Fibroblast of peridontal ligament (primary cell): ENCODE measurements at regions not wholly inside any gene's neighbourhood (a gene's known extent, or its start where the extent isn't known, plus 50 kb on each side); places are given as distances from the start of the nearest gene placed in this dataset.
"Not testable (repeated sequence)": the region's sequence is repeated elsewhere in the genome, so short reads cannot be mapped to it uniquely, and the experiment has no call there.

Source experiments
- DNase-seq: peaks from one replicate; pipeline ENCODE4 v3.0.0-alpha.2; 2010; ENCODE audit errors: extremely low read depth

GRCh38 chr10:22824984-22825383 is 102.9 kb upstream of the ARMC3 start:
- no peak for DNase-seq

GRCh38 chr10:22824520-22824919 is 103.3 kb upstream of the ARMC3 start:
- no peak for DNase-seq

- DNase-seq = peak; percentile 59
Observed at GRCh38 chr10:22823109-22823508, 104.7 kb upstream of the ARMC3 start.

GRCh38 chr10:22821921-22822320 is 105.9 kb upstream of the ARMC3 start:
- not testable (repeated sequence) for DNase-seq

GRCh38 chr10:22821501-22821900 is 106.4 kb upstream of the ARMC3 start:
- peak; percentile 90 for DNase-seq

GRCh38 chr10:22816298-22816653 is 101.9 kb upstream of the PIP4K2A start:
- peak; percentile 89 for DNase-seq

GRCh38 chr10:22810643-22811465 is 96.5 kb upstream of the PIP4K2A start:
- no peak for DNase-seq

GRCh38 chr10:22807238-22807637 is 92.9 kb upstream of the PIP4K2A start:
- DNase-seq = no peak

- peak; percentile 85 for DNase-seq
Observed at GRCh38 chr10:22805304-22805703, 90.9 kb upstream of the PIP4K2A start.

- DNase-seq = peak; percentile 83
Observed at GRCh38 chr10:22803261-22803885, 89.0 kb upstream of the PIP4K2A start.

- no peak for DNase-seq
Observed at GRCh38 chr10:22801785-22802184, 87.4 kb upstream of the PIP4K2A start.

GRCh38 chr10:22797796-22798195 is 83.4 kb upstream of the PIP4K2A start:
- not testable (repeated sequence) for DNase-seq

GRCh38 chr10:22795546-22795945 is 81.2 kb upstream of the PIP4K2A start:
- no peak for DNase-seq

- no peak for DNase-seq
Observed at GRCh38 chr10:22792161-22792560, 77.8 kb upstream of the PIP4K2A start.

- no peak for DNase-seq
Observed at GRCh38 chr10:22791665-22792064, 77.3 kb upstream of the PIP4K2A start.

- DNase-seq = no peak
Observed at GRCh38 chr10:22784668-22785067, 70.3 kb upstream of the PIP4K2A start.

GRCh38 chr10:22783807-22784206 is 69.4 kb upstream of the PIP4K2A start:
- no peak for DNase-seq

GRCh38 chr10:22780474-22780885 is 66.1 kb upstream of the PIP4K2A start:
- DNase-seq = no peak

GRCh38 chr10:22779331-22780019 is 65.1 kb upstream of the PIP4K2A start:
- no peak for DNase-seq

GRCh38 chr10:22774102-22774501 is 59.7 kb upstream of the PIP4K2A start:
- DNase-seq = no peak

GRCh38 chr10:22771631-22772030 is 57.3 kb upstream of the PIP4K2A start:
- DNase-seq = not testable (repeated sequence)

- no peak for DNase-seq
Observed at GRCh38 chr10:22770270-22770669, 55.9 kb upstream of the PIP4K2A start.

- DNase-seq = no peak
Observed at GRCh38 chr10:22767859-22768258, 53.5 kb upstream of the PIP4K2A start.
